Tibial artery (tissue), 4 donors: ENCODE measurements at regions not wholly inside any gene's neighbourhood (a gene's known extent, or its start where the extent isn't known, plus 50 kb on each side); places are given as distances from the start of the nearest gene placed in this dataset.

ENCODE experiments used
- DNase-seq, 2 donors: peaks; one replicate each; pipeline ENCODE4 v3.0.0-alpha.2; 2019
- H3K27ac ChIP-seq, 2 donors: fragments of 200-600 bp; sonication (generic) in 1 of 2; 1 replicate in 1 of 2; 2 replicates in 1 of 2; pipeline ENCODE4 v1.5.1; 2018 to 2019; ENCODE audit warnings: mild to moderate bottlenecking in 1 of 2
- H3K27me3 ChIP-seq, 2 donors: fragments of 200-600 bp; sonication (generic) in 1 of 2; one replicate each; pipeline versions ENCODE4 v1.5.1 to v1.6.0; 2016 to 2019
- H3K36me3 ChIP-seq, 3 donors: fragments of 200-600 bp; sonication (generic) in 2 of 3; one replicate each; pipeline ENCODE4 v1.5.1; 2016 to 2019; ENCODE audit warnings: mild to moderate bottlenecking in 2 of 3
- H3K4me1 ChIP-seq, 4 donors: fragments of 200-600 bp; sonication (generic) in 2 of 4; 1 replicate in 3 of 4; 2 replicates in 1 of 4; pipeline ENCODE4 v1.5.1; 2016 to 2019
- H3K4me3 ChIP-seq, 2 donors: fragments of 200-600 bp; sonication (generic) in 1 of 2; 1 replicate in 1 of 2; 2 replicates in 1 of 2; pipeline ENCODE4 v1.5.1; 2018 to 2019; ENCODE audit warnings: mild to moderate bottlenecking in 2 of 2
- H3K9me3 ChIP-seq, 3 donors: fragments of 200-600 bp; sonication (generic) in 1 of 3; one replicate each; pipeline ENCODE4 v1.5.1; 2016 to 2019
- intact Hi-C: fragments of 100-400 bp; cut with DNase I; formaldehyde crosslinking; loops from one replicate; pipeline ENCODE4 v1.15.0; 2023; ENCODE audit warnings: low total_unique reads
- TF ChIP-seq, protein P1 (sequence below), 2 experiments: fragments of 200-600 bp in 1 of 2; fragments of 450-650 bp in 1 of 2; IDR thresholded peaks; one replicate each; pipeline ENCODE4 v1.5.1; 2017 to 2019; ENCODE audit warnings: antibody characterized with exemption in 2 of 2, mild to moderate bottlenecking in 1 of 2, moderate library complexity in 1 of 2

DNA sequence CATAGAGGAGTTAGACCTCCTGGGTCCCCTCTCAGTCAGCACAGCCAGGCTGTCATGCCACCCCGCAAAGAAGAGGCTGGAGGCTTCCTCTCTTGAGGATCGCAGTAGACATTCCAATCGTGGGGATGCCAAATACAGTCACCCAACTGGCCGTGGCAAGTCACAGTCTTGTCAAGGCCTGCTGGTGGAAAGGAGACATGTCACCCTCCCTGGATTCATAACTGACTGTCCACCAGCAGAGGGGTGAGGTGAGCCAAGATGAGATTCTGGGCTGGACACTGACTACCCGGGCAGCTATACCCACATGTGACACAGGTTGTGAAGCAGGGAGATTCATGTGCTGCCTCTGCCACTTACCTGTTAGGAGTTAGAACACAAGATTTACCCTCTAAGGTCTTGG, 123.5 kb upstream of the NGF start:
- Histone ChIP-seq H3K4me3 (no peak overlapping the region), H3K36me3 (no peaks in the 10 kb centered on the region), H3K9me3 (no peaks in the 10 kb centered on the region), H3K27me3 (no peaks in the 10 kb centered on the region), H3K27ac (no peak overlapping the region), H3K4me1 (peaks cover 0 to 7% (median 3%) of the 10 kb centered on the region in 4 donors)
- TF ChIP-seq, protein P1, sequence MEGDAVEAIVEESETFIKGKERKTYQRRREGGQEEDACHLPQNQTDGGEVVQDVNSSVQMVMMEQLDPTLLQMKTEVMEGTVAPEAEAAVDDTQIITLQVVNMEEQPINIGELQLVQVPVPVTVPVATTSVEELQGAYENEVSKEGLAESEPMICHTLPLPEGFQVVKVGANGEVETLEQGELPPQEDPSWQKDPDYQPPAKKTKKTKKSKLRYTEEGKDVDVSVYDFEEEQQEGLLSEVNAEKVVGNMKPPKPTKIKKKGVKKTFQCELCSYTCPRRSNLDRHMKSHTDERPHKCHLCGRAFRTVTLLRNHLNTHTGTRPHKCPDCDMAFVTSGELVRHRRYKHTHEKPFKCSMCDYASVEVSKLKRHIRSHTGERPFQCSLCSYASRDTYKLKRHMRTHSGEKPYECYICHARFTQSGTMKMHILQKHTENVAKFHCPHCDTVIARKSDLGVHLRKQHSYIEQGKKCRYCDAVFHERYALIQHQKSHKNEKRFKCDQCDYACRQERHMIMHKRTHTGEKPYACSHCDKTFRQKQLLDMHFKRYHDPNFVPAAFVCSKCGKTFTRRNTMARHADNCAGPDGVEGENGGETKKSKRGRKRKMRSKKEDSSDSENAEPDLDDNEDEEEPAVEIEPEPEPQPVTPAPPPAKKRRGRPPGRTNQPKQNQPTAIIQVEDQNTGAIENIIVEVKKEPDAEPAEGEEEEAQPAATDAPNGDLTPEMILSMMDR (IDR thresholded peaks at IDR 0.05) = no peak
- DNase-seq = no peak
- intact Hi-C loops = loop anchor here (10.0 kb wide), 1 partner anchor 133 kb away; no protein-coding TSS in a partner anchor

DNA sequence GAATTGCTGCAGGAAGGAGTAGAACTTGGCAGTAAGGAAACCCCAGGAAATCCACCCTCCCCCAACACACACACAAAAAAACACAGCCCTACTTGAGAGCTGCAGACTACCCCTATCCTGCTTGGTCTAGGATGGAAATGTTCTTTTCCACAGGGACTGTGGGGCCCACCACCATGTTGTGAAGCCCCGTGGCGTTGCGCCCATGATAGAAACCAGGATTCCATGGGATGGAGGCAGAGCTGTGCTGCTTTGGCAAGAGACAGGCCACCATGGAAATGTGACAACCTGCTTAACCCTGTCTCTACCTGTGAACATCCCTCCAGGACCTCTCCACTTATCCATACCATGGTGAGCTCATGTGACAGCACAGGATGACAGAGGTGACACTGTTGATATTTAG, 121.1 kb upstream of the NGF start:
- intact Hi-C loops = no loop called here
- Histone ChIP-seq H3K36me3 (no peaks in the 10 kb centered on the region), H3K9me3 (no peaks in the 10 kb centered on the region), H3K27me3 (no peaks in the 10 kb centered on the region), H3K4me3 (no peak overlapping the region), H3K4me1 (peaks cover 0 to 13% (median 5%) of the 10 kb centered on the region in 4 donors), H3K27ac (no peak overlapping the region)
- no peak for DNase-seq
- TF ChIP-seq, protein P1 (IDR thresholded peaks at IDR 0.05) = no peak

DNA sequence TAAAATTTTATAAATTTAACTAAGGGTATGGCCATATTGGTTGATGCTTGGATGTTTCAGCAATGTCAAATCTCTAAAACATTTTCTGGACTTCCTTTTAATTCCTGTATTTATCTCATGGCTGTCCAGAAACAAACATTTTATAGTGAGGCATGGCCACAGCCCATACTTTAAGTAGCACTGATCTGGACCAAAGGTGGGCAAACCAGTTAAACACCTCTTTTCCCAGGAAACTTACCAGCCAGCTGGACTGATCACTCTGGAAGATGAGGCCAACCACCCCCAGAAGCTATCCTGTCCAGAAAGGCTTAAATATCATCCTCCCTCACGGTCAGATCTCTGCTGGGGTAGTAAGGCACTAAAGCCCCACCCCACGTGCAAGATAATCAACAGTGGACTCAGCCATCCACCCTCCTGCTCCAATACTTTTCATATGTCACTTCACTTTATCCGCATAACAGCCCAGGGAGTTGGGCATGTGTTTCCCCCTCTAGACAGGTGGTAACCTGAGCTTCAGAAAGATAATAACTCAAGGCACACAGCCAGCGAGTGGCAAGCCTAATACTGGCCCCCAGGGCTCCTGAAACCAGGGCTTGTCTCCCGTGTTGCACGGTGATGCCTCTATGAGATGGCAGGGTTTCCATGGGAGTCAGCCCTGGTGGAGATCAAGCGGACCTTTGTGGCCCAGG, 120.5 kb upstream of the NGF start:
- Histone ChIP-seq H3K27me3 (no peaks in the 10 kb centered on the region), H3K4me1 (peaks cover 0 to 13% (median 5%) of the 10 kb centered on the region in 4 donors), H3K36me3 (no peaks in the 10 kb centered on the region), H3K27ac (no peak overlapping the region), H3K4me3 (no peak overlapping the region), H3K9me3 (no peaks in the 10 kb centered on the region)
- no peak for DNase-seq
- TF ChIP-seq, protein P1 (IDR thresholded peaks at IDR 0.05) = no peak
- intact Hi-C loops = no loop called here

DNA sequence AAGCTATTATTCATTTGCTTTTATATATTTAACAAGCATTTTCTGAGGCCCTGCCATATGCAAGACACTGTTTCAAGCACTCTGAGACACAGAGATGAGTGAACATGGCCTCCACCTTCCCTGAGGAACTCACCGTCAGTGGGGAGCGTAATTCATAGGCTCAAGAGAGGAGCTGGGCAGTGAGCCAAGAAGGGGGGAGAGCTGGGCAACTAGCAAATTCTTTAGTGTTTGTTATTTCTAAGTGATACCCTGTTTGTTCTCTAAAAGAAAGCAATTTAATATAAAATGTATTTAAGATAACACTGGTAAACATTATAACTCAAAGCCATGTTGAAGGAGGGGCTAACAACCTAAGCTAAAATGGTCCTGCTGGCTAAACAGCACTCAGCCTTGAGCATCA, 119.2 kb upstream of the NGF start:
- no peak for DNase-seq
- peak overlapping the region in 1 of 2 donors; percentile 9 for H3K27ac ChIP-seq
- intact Hi-C loops = no loop called here

DNA sequence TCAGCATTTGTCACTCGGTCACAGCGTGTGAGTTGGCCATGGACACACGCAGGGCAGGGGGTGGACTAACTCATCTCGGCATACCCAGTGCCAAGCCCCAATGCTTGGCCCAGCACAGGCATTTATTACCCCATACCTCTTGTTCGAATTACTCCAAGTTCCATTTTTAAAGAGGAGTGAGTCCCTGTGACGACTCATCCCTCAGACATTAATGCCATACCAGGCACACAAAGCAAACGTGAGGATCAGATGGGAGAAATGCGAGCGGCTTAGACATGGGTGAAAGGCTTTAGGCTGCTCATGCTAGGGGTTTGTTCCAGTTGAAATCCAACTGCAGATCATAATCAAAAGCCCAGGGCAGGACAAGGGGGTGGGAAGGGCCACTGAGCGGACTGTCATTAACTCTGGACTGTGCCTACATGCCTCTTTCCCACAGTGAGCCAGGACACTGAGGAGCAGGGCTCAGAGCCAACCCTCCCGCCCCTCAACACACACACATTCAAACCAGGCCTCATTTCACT, 118.5 kb upstream of the NGF start:
- TF ChIP-seq, protein P1 (IDR thresholded peaks at IDR 0.05) = no peak
- H3K4me3 ChIP-seq = no peak overlapping the region
- H3K27me3 ChIP-seq = no peaks in the 10 kb centered on the region
- H3K9me3 ChIP-seq = no peaks in the 10 kb centered on the region
- no peaks in the 10 kb centered on the region for H3K36me3 ChIP-seq
- no peak for DNase-seq
- H3K4me1 ChIP-seq = peaks cover 0 to 13% (median 5%) of the 10 kb centered on the region in 4 donors
- intact Hi-C loops = no loop called here
- peak overlapping the region; percentile 9 to 18 for H3K27ac ChIP-seq

More for the DNA sequence above, 119.2 kb upstream of the NGF start:
- H3K27me3 ChIP-seq = no peaks in the 10 kb centered on the region
- H3K4me3 ChIP-seq = no peak overlapping the region
- H3K9me3 ChIP-seq = no peaks in the 10 kb centered on the region
- peaks cover 0 to 13% (median 5%) of the 10 kb centered on the region in 4 donors for H3K4me1 ChIP-seq
- TF ChIP-seq, protein P1 (IDR thresholded peaks at IDR 0.05) = no peak
- H3K36me3 ChIP-seq = no peaks in the 10 kb centered on the region
